GM12891 (cell line): ENCODE measurements at regions not wholly inside any gene's neighbourhood (a gene's known extent, or its start where the extent isn't known, plus 50 kb on each side); places are given as distances from the start of the nearest gene placed in this dataset.

Source experiments
- DNase-seq: peaks from one replicate; pipeline ENCODE4 v3.0.0; 2011; ENCODE audit warnings: low spot score; ENCODE audit not compliant: insufficient read length
- FAIRE-seq: peaks from 2 replicates; lab custom pipeline; 2011; peaks lifted over from hg19 to GRCh38; lab: Jason Lieb, UNC
- PAX5 ChIP-seq: IDR thresholded peaks from 2 replicates; pipeline ENCODE4 v1.6.1; 2011; ENCODE audit warnings: low read length, moderate library complexity, mild to moderate bottlenecking; ENCODE audit not compliant: insufficient read depth, severe bottlenecking
- POLR2A ChIP-seq: IDR thresholded peaks from 2 replicates; pipeline ENCODE4 v1.6.1; 2011; ENCODE audit warnings: low read depth, low read length, control low read depth
- POLR2AphosphoS5 ChIP-seq: IDR thresholded peaks from 2 replicates; pipeline ENCODE4 v1.6.1; 2011; ENCODE audit warnings: low read depth, low read length, control low read depth
- POU2F2 ChIP-seq: IDR thresholded peaks from 2 replicates; pipeline ENCODE4 v1.6.1; 2011; ENCODE audit warnings: low read depth, mild to moderate bottlenecking, control low read depth, low read length, moderate library complexity
- SPI1 ChIP-seq: IDR thresholded peaks from 2 replicates; pipeline ENCODE4 v1.6.1; 2011; ENCODE audit warnings: low read depth, low read length, control low read depth
- TAF1 ChIP-seq: IDR thresholded peaks from 2 replicates; pipeline ENCODE4 v1.6.1; 2011; ENCODE audit warnings: low read depth, low read length, control low read depth

GRCh38 chr5:33179301-33179700 lies 261.5 kb upstream of the TARS1 start:
- DNase-seq (no peak), FAIRE-seq (no peak)
- TF ChIP-seq POLR2AphosphoS5 (no peak), POLR2A (no peak), TAF1 (no peak), PAX5 (no peak), SPI1 (no peak), POU2F2 (no peak)

GRCh38 chr5:33180900-33181299 lies 259.9 kb upstream of the TARS1 start:
- DNase-seq (no peak), FAIRE-seq (no peak)
- TF ChIP-seq POLR2A: no peak
- no peak for TF ChIP-seq PAX5
- no peak for TF ChIP-seq POU2F2
- no peak for TF ChIP-seq POLR2AphosphoS5
- TF ChIP-seq SPI1: no peak
- no peak for TF ChIP-seq TAF1

GRCh38 chr5:33182986-33183385 lies 257.8 kb upstream of the TARS1 start:
- TF ChIP-seq POLR2A (no peak), POLR2AphosphoS5 (no peak)
- FAIRE-seq: no peak
- DNase-seq: no peak

GRCh38 chr5:33184367-33184766 lies 256.4 kb upstream of the TARS1 start:
- DNase-seq: no peak
- no peak for FAIRE-seq
- no peak for TF ChIP-seq POU2F2
- no peak for TF ChIP-seq PAX5
- no peak for TF ChIP-seq POLR2AphosphoS5
- TF ChIP-seq POLR2A: no peak
- no peak for TF ChIP-seq TAF1
- TF ChIP-seq SPI1: no peak

GRCh38 chr5:33188089-33188488 lies 252.7 kb upstream of the TARS1 start:
- TF ChIP-seq POU2F2 (no peak), PAX5 (no peak), POLR2AphosphoS5 (no peak), TAF1 (no peak), POLR2A (no peak), SPI1 (no peak)
- DNase-seq: no peak
- FAIRE-seq: no peak

- FAIRE-seq (no peak), DNase-seq (no peak)
- TF ChIP-seq POLR2AphosphoS5 (no peak), POU2F2 (no peak), POLR2A (no peak), SPI1 (no peak), PAX5 (no peak), TAF1 (no peak)
Measured at GRCh38 chr5:33194914-33195313, 245.9 kb upstream of the TARS1 start.

- FAIRE-seq (no peak), DNase-seq (no peak)
- TF ChIP-seq POU2F2 (no peak), POLR2A (no peak), TAF1 (no peak), POLR2AphosphoS5 (no peak), SPI1 (no peak), PAX5 (no peak)
Measured at GRCh38 chr5:33195431-33196165, 245.2 kb upstream of the TARS1 start.

- DNase-seq (no peak), FAIRE-seq (no peak)
- no peak for TF ChIP-seq POLR2A
- TF ChIP-seq POU2F2: no peak
- TF ChIP-seq SPI1: no peak
- TF ChIP-seq PAX5: no peak
- TF ChIP-seq POLR2AphosphoS5: no peak
- TF ChIP-seq TAF1: no peak
Measured at GRCh38 chr5:33198836-33199235, 241.9 kb upstream of the TARS1 start.

GRCh38 chr5:33203931-33204330 lies 236.8 kb upstream of the TARS1 start:
- DNase-seq: no peak
- TF ChIP-seq TAF1 (no peak), PAX5 (no peak), POLR2A (no peak), POLR2AphosphoS5 (no peak), SPI1 (no peak), POU2F2 (no peak)
- no peak for FAIRE-seq
